GM23338 (cell line): ENCODE measurements at regions not wholly inside any gene's neighbourhood (a gene's known extent, or its start where the extent isn't known, plus 50 kb on each side); places are given as distances from the start of the nearest gene placed in this dataset.

Source experiments
- CREB1 ChIP-seq: fragments of 250-450 bp; sonication (Bioruptor Pico); IDR thresholded peaks from 2 replicates; pipeline ENCODE4 v1.5.0; 2020; ENCODE audit warnings: low read depth, mild to moderate bottlenecking, moderate library complexity
- CTCF ChIP-seq, 2 experiments: fragments of 200-600 bp in 1 of 2; sonication (generic) in 1 of 2; conservative IDR thresholded peaks; 2 replicates each; pipeline versions ENCODE4 v1.5.1 to v1.6.1; 2016 to 2017; ENCODE audit warnings: antibody characterized with exemption in 2 of 2, low read depth in 2 of 2, mild to moderate bottlenecking in 2 of 2, moderate library complexity in 1 of 2
- EZH2 ChIP-seq: fragments of 200-600 bp; sonication (generic); IDR thresholded peaks from one replicate; pipeline ENCODE4 v1.8.0; 2017; ENCODE audit warnings: antibody characterized with exemption, mild to moderate bottlenecking, low read depth; ENCODE audit not compliant: unreplicated experiment
- EZH2phosphoT487 ChIP-seq: fragments of 200-600 bp; sonication (generic); IDR thresholded peaks from one replicate; pipeline ENCODE4 v1.8.1; 2018; ENCODE audit warnings: antibody characterized with exemption; ENCODE audit not compliant: unreplicated experiment
- JUNB ChIP-seq: IDR thresholded peaks from one replicate; pipeline ENCODE4 v1.6.1; 2016; ENCODE audit warnings: antibody characterized with exemption; ENCODE audit not compliant: unreplicated experiment
- NANOG ChIP-seq: IDR thresholded peaks from 2 replicates; pipeline ENCODE4 v1.6.1; 2016; ENCODE audit warnings: antibody characterized with exemption, borderline replicate concordance
- POLR2AphosphoS5 ChIP-seq: IDR thresholded peaks from 2 replicates; pipeline ENCODE4 v1.6.1; 2016; ENCODE audit warnings: antibody characterized with exemption, low read depth
- STAT1 ChIP-seq: IDR thresholded peaks from one replicate; pipeline ENCODE4 v1.6.1; 2016; ENCODE audit warnings: antibody characterized with exemption; ENCODE audit not compliant: unreplicated experiment
- ZNF331 ChIP-seq: fragments of 250-450 bp; sonication (Bioruptor Pico); IDR thresholded peaks from 2 replicates; pipeline ENCODE4 v1.5.0; 2020; ENCODE audit warnings: low read depth, mild to moderate bottlenecking, moderate library complexity
- TF ChIP-seq, protein P1 (sequence below): IDR thresholded peaks from one replicate; pipeline ENCODE4 v1.6.1; 2018; ENCODE audit warnings: antibody characterized with exemption; ENCODE audit not compliant: unreplicated experiment

DNA sequence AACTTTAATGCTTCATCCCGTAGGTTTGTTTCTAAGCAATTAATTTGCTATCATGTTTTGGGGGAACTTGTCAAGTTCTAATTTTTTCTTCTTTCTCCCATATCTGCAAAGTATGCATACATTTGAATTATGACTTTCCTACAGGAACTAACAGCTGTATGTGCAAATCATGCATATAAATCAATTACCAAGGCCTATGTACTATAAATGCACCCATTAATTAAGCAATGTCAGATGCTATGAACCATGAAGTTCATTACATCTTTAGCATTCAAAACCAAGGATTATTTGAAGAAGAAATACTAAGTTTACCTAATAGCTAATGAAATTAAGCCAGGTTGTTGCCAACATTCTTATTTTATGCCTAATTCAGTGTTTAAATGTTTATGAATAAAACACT, 851.3 kb downstream of the TFAP2A start:
- TF ChIP-seq CTCF (conservative IDR thresholded peaks at IDR 0.05; ENCODE audit: low read depth in 2 of 2) (no peak), POLR2AphosphoS5 (no peak), EZH2 (no peak), STAT1 (no peak), JUNB (no peak), EZH2phosphoT487 (no peak), CREB1 (no peak), ZNF331 (CRISPR knock-in tag) (no peak), NANOG (no peak)
- TF ChIP-seq, protein P1, sequence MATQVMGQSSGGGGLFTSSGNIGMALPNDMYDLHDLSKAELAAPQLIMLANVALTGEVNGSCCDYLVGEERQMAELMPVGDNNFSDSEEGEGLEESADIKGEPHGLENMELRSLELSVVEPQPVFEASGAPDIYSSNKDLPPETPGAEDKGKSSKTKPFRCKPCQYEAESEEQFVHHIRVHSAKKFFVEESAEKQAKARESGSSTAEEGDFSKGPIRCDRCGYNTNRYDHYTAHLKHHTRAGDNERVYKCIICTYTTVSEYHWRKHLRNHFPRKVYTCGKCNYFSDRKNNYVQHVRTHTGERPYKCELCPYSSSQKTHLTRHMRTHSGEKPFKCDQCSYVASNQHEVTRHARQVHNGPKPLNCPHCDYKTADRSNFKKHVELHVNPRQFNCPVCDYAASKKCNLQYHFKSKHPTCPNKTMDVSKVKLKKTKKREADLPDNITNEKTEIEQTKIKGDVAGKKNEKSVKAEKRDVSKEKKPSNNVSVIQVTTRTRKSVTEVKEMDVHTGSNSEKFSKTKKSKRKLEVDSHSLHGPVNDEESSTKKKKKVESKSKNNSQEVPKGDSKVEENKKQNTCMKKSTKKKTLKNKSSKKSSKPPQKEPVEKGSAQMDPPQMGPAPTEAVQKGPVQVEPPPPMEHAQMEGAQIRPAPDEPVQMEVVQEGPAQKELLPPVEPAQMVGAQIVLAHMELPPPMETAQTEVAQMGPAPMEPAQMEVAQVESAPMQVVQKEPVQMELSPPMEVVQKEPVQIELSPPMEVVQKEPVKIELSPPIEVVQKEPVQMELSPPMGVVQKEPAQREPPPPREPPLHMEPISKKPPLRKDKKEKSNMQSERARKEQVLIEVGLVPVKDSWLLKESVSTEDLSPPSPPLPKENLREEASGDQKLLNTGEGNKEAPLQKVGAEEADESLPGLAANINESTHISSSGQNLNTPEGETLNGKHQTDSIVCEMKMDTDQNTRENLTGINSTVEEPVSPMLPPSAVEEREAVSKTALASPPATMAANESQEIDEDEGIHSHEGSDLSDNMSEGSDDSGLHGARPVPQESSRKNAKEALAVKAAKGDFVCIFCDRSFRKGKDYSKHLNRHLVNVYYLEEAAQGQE: no peak
